ENCODE measurements at regions not wholly inside any gene's neighbourhood (a gene's known extent, or its start where the extent isn't known, plus 50 kb on each side); places are given as distances from the start of the nearest gene placed in this dataset.

- TF ChIP-seq ZFX (IDR thresholded peaks at IDR 0.05; ENCODE audit: borderline replicate concordance) (no peak), CTCF (IDR thresholded peaks at IDR 0.05) (no peak)
These were observed 516.2 kb upstream of the POT1 start for GRCh38 chr7:125445836-125446235.
